IMR-90 (cell line): ENCODE measurements at regions not wholly inside any gene's neighbourhood (a gene's known extent, or its start where the extent isn't known, plus 50 kb on each side); places are given as distances from the start of the nearest gene placed in this dataset.

Experiments used
- BHLHE40 ChIP-seq: fragments of 150-350 bp; IDR thresholded peaks from 2 replicates; pipeline ENCODE4 v1.6.1; 2016; ENCODE audit warnings: mild to moderate bottlenecking, low read depth, low read length
- CEBPB ChIP-seq: IDR thresholded peaks from 2 replicates; pipeline ENCODE4 v1.6.1; 2012; ENCODE audit warnings: low read depth, low read length, improper control_type of control experiment
- FOS ChIP-seq: fragments of 150-350 bp; IDR thresholded peaks from 2 replicates; pipeline ENCODE4 v1.6.1; 2016; ENCODE audit warnings: low read depth, low read length
- MAFK ChIP-seq: IDR thresholded peaks from 2 replicates; pipeline ENCODE4 v1.6.1; 2012; ENCODE audit warnings: low read depth, low read length, improper control_type of control experiment
- MAZ ChIP-seq: IDR thresholded peaks from 2 replicates; pipeline ENCODE4 v1.6.1; 2012; ENCODE audit warnings: low read depth, mild to moderate bottlenecking, low read length, improper control_type of control experiment, moderate library complexity, borderline replicate concordance
- MXI1 ChIP-seq: IDR thresholded peaks from 2 replicates; pipeline ENCODE4 v1.6.1; 2012; ENCODE audit warnings: low read depth, mild to moderate bottlenecking, low read length, moderate library complexity, borderline replicate concordance
- POLR2A ChIP-seq: IDR thresholded peaks from 2 replicates; pipeline ENCODE4 v1.6.1; 2012; ENCODE audit warnings: mild to moderate bottlenecking, low read depth, low read length
- SMC3 ChIP-seq: fragments of 150-350 bp; IDR thresholded peaks from 2 replicates; pipeline ENCODE4 v1.6.1; 2016; ENCODE audit warnings: low read depth, mild to moderate bottlenecking, antibody characterized with exemption, low read length, moderate library complexity
- TF ChIP-seq, protein P1 (sequence below): conservative IDR thresholded peaks from 2 replicates; pipeline ENCODE4 v1.5.1; 2012; ENCODE audit warnings: mild to moderate bottlenecking, low read depth, low read length, improper control_type of control experiment
- TF ChIP-seq, protein P2 (sequence below): fragments of 150-350 bp; IDR thresholded peaks from 2 replicates; pipeline ENCODE4 v1.6.1; 2017; ENCODE audit warnings: mild to moderate bottlenecking, antibody characterized with exemption, low read length, low read depth

DNA sequence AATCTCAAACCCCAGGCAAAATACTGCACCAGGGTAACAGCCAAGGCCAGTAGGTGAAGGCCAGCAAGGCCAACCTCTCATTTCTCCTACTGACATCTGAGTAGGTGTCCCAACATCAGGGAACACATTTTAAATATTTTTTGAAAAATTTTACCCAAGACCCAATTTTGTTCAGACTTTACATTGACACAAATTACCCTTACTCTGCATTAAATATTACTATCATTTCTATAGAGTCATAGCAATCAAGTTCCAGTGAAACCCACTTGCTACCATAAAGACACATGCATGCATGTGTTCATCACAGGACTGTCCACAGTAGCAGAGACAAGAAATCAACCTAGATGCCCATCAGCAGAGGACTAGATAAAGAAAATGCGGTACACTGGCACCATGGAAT, 99.9 kb downstream of the NRN1 start:
- TF ChIP-seq, protein P1, sequence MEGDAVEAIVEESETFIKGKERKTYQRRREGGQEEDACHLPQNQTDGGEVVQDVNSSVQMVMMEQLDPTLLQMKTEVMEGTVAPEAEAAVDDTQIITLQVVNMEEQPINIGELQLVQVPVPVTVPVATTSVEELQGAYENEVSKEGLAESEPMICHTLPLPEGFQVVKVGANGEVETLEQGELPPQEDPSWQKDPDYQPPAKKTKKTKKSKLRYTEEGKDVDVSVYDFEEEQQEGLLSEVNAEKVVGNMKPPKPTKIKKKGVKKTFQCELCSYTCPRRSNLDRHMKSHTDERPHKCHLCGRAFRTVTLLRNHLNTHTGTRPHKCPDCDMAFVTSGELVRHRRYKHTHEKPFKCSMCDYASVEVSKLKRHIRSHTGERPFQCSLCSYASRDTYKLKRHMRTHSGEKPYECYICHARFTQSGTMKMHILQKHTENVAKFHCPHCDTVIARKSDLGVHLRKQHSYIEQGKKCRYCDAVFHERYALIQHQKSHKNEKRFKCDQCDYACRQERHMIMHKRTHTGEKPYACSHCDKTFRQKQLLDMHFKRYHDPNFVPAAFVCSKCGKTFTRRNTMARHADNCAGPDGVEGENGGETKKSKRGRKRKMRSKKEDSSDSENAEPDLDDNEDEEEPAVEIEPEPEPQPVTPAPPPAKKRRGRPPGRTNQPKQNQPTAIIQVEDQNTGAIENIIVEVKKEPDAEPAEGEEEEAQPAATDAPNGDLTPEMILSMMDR, result no peak
- TF ChIP-seq FOS, result no peak
- TF ChIP-seq SMC3, result no peak
- TF ChIP-seq POLR2A, result no peak
- no peak for TF ChIP-seq MAFK
- TF ChIP-seq MAZ, result no peak
- no peak for TF ChIP-seq BHLHE40
- no peak for TF ChIP-seq MXI1
- TF ChIP-seq CEBPB, result no peak
- TF ChIP-seq, protein P2, sequence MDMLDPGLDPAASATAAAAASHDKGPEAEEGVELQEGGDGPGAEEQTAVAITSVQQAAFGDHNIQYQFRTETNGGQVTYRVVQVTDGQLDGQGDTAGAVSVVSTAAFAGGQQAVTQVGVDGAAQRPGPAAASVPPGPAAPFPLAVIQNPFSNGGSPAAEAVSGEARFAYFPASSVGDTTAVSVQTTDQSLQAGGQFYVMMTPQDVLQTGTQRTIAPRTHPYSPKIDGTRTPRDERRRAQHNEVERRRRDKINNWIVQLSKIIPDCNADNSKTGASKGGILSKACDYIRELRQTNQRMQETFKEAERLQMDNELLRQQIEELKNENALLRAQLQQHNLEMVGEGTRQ, result no peak
